ENCODE measurements at regions not wholly inside any gene's neighbourhood (a gene's known extent, or its start where the extent isn't known, plus 50 kb on each side); places are given as distances from the start of the nearest gene placed in this dataset.

- Mint-ChIP-seq H3K27ac (peak overlapping the region in 1 of 3 experiments; percentile 92), H3K9me3 (no peaks in the 10 kb centered on the region), H3K36me3 (ENCODE audit: low read depth) (no peaks in the 10 kb centered on the region), H3K27me3 (ENCODE audit: low read depth) (peaks cover 4% of the 10 kb centered on the region), H3K4me3 (no peak overlapping the region), H3K4me1 (peaks cover 23% of the 10 kb centered on the region)
- TF ChIP-seq CTCF (IDR thresholded peaks at IDR 0.05; ENCODE audit: unreplicated experiment in 3 of 3): no peak
Observed at GRCh38 chr5:57417320-57417719, 65.3 kb downstream of the ACTBL2 start.

- TF ChIP-seq CTCF (IDR thresholded peaks at IDR 0.05; ENCODE audit: unreplicated experiment in 3 of 3): no peak
- peaks cover 4% of the 10 kb centered on the region for H3K27me3 Mint-ChIP-seq (ENCODE audit: low read depth)
- H3K9me3 Mint-ChIP-seq: no peaks in the 10 kb centered on the region
- peaks cover 18% of the 10 kb centered on the region for H3K4me1 Mint-ChIP-seq
- H3K4me3 Mint-ChIP-seq: peak overlapping the region in 1 of 3 experiments; percentile 30
- no peaks in the 10 kb centered on the region for H3K36me3 Mint-ChIP-seq (ENCODE audit: low read depth)
- peak overlapping the region; percentile 63 to 92 (median 87) for H3K27ac Mint-ChIP-seq
Observed at GRCh38 chr5:57416278-57416994, 66.2 kb downstream of the ACTBL2 start.

GRCh38 chr5:57414857-57415256 lies 67.8 kb downstream of the ACTBL2 start:
- H3K9me3 Mint-ChIP-seq: no peaks in the 10 kb centered on the region
- TF ChIP-seq CTCF (IDR thresholded peaks at IDR 0.05; ENCODE audit: unreplicated experiment in 3 of 3): no peak
- H3K36me3 Mint-ChIP-seq (ENCODE audit: low read depth): no peaks in the 10 kb centered on the region
- peaks cover 14% of the 10 kb centered on the region for H3K4me1 Mint-ChIP-seq
- H3K4me3 Mint-ChIP-seq: no peak overlapping the region
- H3K27me3 Mint-ChIP-seq (ENCODE audit: low read depth): peaks cover 4% of the 10 kb centered on the region
- peak overlapping the region in 1 of 3 experiments; percentile 21 for H3K27ac Mint-ChIP-seq

- Mint-ChIP-seq H3K4me1 (peaks cover 14% of the 10 kb centered on the region), H3K4me3 (no peak overlapping the region), H3K27me3 (ENCODE audit: low read depth) (peaks cover 4% of the 10 kb centered on the region), H3K9me3 (no peaks in the 10 kb centered on the region), H3K36me3 (ENCODE audit: low read depth) (no peaks in the 10 kb centered on the region), H3K27ac (no peak overlapping the region)
- TF ChIP-seq CTCF (IDR thresholded peaks at IDR 0.05; ENCODE audit: unreplicated experiment in 3 of 3): no peak
Observed at GRCh38 chr5:57414191-57414590, 68.4 kb downstream of the ACTBL2 start.

GRCh38 chr5:57413145-57413544 lies 69.5 kb downstream of the ACTBL2 start:
- H3K4me1 Mint-ChIP-seq: peaks cover 14% of the 10 kb centered on the region
- no peak overlapping the region for H3K27ac Mint-ChIP-seq
- no peaks in the 10 kb centered on the region for H3K9me3 Mint-ChIP-seq
- no peaks in the 10 kb centered on the region for H3K36me3 Mint-ChIP-seq (ENCODE audit: low read depth)
- TF ChIP-seq CTCF (IDR thresholded peaks at IDR 0.05; ENCODE audit: unreplicated experiment in 3 of 3): no peak
- no peaks in the 10 kb centered on the region for H3K27me3 Mint-ChIP-seq (ENCODE audit: low read depth)
- no peak overlapping the region for H3K4me3 Mint-ChIP-seq

- no peak overlapping the region for H3K4me3 Mint-ChIP-seq
- no peak overlapping the region for H3K27ac Mint-ChIP-seq
- no peak for TF ChIP-seq CTCF (IDR thresholded peaks at IDR 0.05; ENCODE audit: unreplicated experiment in 3 of 3)
- no peaks in the 10 kb centered on the region for H3K36me3 Mint-ChIP-seq (ENCODE audit: low read depth)
- H3K27me3 Mint-ChIP-seq (ENCODE audit: low read depth): no peaks in the 10 kb centered on the region
- H3K9me3 Mint-ChIP-seq: no peaks in the 10 kb centered on the region
- H3K4me1 Mint-ChIP-seq: peaks cover 14% of the 10 kb centered on the region
Observed at GRCh38 chr5:57412680-57413079, 69.9 kb downstream of the ACTBL2 start.

All from nephron (organoid).